ENCODE measurements at regions not wholly inside any gene's neighbourhood (a gene's known extent, or its start where the extent isn't known, plus 50 kb on each side); places are given as distances from the start of the nearest gene placed in this dataset.
"Not testable (repeated sequence)": the region's sequence is repeated elsewhere in the genome, so short reads cannot be mapped to it uniquely, and the experiment has no call there.

DNA sequence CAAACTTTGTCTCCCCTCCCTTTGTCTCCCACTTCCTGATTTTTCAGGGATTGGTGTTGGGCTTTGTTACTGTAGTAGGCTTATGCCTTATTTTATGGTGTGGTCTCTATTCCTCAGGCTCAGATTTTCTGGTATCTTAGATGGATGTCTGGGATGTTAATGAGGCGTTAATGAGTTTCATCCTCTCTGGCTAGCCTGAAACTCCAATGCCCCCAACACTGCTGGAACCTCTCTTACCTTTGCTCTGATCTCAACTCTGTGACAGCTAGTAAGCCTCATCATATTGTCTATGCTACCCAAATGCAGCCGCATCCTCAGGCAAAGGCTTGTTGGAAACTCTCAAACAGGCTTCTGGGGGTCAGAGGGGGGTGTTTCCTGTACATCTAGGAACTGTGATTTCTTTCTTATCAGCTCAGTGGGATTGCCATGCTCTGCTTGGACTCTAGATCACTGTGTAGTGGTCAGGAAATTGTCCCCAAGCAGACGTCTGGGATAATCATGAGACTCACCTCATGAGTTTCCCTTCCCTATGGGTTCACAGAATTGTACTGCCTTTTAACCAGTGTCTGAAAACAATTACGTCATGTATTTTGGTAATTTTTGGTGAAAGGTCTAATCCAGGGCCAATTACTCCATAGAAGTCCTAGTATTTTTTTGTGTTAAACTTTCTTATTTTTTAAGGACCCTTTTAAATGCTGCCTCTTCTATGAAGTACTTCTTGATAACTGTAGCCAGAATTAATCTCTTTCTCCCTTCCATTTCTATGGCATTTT, 88.8 kb upstream of the TRPC7 start:
- no peak for DNase-seq

- DNase-seq: no peak
Measured at GRCh38 chr5:136453199-136453598, 87.9 kb upstream of the TRPC7 start.

DNA sequence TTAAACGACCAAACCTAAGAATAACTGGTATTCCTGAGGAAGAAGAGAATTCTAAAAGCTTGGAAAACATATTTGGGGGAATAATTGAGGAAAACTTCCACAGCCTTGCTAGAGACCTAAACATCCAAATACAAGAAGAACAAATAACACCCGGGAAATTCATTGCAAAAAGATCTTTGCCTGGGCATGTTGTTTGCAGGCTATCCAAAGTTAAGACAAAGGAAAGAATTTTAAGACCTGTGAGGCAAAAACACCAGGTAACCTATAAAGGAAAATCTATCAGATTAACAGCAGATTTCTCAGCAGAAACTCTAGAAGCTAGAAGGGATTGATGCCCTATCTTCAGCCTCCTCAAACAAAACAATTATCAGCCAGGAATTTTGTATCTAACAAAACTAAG, 82.2 kb upstream of the TRPC7 start:
- not testable (repeated sequence) for DNase-seq

DNA sequence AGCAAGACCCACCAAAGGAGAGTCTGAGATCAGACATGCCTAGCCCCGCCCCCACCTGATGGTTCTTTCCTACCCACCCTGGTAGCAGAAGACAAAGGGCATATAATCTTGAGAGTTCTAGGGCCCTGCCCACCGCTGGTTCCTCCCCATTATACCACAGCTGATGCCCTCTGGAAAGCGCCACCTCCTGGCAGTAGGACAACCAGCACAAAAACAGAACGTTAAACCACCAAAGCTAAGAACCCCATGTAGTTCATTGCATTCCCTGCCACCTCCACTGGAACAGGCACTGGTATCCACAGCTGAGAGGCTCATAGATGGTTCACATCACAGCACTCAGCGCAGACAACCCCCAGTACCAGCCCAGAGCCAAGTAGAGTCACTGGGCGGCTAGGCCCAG, 81.2 kb upstream of the TRPC7 start:
- no peak for DNase-seq

- DNase-seq: not testable (repeated sequence)
Measured at GRCh38 chr5:136444099-136444498, 78.8 kb upstream of the TRPC7 start.

DNA sequence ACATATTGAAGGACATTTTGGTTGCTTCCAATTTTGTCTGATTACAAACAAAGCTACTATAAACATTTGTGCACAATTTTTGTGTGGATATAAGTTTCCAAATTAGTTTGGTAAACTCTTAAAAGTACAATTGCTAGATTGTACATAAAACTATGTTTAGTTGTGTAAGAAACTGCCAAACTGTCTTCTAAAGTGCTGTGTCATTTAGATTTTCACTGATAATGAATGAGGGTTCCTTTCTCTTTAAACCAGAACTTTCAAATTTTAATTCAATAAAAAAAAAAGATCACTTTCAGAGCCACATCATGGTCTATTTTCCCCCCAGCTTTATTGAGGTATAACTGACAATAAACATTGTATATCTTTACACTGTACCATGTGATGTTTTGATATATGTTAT, 74.0 kb upstream of the TRPC7 start:
- DNase-seq: no peak

DNA sequence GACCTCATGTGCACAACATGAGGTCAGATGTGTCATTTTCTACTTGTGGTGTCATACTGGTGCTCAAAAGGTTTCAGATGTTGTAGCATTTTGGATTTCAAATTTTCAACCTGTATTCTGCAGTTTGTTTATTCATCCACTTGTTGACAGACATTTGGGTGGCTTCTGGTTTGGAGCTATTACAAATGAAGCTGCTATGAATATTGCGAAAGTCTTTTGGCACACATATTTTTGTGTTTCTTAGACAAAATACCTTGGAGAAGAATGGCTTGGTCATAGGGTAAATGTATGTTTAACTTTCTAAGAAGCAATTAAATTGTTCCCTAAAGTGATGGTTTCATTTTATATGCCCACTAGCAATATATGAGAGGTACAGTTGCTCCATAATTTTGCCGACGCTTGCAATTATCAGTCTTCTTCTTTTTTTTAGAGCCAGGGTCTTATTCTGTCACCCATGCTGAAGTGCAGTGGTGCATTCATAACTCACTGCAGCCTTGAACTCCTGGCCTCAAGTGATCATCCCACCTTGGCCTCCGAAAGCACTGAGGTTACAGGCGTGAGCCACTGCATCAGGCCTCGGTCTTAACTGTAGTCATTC, 70.7 kb upstream of the TRPC7 start:
- DNase-seq: no peak

DNA sequence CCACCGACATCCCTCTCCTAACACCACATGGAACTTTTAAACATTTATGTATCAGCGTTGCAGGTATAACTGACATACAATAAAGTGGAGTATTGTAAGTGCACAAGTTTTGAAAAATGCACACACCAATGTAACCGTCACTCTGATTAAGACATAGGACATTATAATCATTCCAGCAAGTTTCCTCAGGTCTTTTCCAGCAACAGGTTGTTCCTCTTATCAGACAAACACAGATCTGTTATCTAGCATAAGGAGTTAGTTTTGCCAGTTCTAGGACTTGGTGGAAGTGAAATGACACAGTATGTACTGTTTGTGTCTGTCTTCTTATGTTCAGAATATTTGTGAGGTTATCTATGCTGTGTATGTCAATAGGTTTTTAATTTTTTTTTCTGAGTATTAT, 69.5 kb upstream of the TRPC7 start:
- no peak for DNase-seq

DNA sequence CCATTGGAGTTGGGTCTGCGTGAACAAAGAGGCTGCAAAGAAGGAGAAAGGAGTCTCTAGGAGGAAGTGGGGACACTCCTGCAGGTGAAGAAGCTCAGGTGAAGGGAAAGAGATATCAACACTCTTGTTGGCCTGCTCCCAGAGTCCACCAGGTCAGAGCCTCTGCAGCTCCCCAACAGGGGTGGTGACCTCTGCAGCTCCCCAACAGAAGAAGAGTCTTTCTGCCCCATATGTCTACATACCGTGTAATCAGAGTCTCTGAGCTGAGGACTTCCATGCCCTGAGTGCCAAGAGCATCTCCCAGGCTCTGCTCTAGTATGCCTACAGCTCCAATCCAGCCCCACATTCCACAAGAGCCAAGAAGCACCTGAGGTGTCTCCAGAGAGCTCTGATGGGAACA, 67.4 kb upstream of the TRPC7 start:
- no peak for DNase-seq

GRCh38 chr5:136430081-136430480, 64.7 kb upstream of the TRPC7 start:
- DNase-seq: no peak

DNA sequence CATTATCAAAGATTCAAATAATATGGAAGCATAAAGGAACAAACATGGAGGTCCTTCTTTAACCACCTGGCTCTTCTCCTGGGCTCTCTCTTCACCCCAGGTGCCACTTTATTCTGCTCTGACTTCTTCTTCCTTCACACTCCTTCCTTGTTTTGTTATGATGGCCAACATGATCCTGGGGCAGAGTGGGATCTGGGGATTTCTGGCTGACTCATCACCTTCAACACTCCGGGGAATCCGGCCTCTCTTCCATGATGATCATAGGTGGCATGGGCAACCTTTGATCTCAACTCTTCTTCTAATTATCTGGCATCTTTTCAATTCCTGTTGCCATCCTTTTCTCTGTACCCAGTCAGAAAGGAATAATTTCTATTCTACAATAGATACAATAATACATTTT, 62.1 kb upstream of the TRPC7 start:
- DNase-seq: no peak

DNA sequence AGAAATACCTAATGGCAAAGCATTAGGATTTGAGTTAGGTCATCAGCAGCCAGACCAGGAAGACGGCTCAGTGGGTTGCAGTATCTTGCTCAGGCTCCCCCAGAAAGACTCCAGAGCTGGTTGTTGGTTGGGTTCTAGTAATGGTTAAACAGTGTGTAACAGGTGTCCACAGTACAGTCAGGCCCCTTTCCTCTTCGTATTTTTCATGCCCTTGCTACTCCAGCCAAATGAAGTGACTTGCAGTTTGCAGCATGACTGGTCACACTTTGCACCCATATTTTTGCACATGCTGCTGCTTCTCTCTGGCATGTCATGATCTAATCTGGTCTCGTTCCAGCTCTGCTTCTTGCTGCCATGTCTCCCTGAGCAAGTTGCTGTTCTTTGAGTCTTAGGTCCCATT, 60.6 kb upstream of the TRPC7 start:
- no peak for DNase-seq

GRCh38 chr5:136424835-136425584, 59.7 kb upstream of the TRPC7 start:
- DNase-seq: peak in 1 of 2 donors; percentile 23

DNA sequence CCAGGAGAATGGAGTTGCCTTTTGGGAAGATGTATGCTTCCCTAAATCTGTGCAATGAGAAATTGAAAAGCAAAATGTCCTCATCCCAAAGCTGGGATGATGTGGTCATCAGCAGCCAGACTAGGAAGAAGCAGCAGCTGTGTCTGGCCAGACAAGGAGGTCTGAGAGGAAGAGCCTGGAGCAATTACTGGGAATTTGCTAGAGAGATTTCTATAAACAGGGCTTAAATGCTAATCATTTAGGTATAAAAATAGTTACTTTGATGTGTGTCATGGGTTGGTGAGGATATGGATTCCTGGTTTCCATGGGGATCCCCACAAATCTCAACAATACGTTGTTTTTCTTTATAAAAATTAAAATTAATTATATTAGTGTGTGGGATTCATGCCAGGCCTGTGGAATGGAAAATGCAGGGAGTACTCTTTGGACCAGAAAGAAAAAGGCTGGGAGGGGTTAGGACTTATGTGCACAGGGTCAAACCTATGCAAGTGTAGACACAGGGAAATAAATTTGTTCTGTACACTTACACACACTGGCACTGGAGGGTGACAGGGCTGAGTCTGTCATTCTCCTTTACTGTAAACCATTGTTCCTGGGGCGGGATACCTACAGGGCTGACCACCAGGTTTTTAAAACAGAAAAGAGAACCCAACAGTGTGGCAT, 58.7 kb upstream of the TRPC7 start:
- DNase-seq: no peak

GRCh38 chr5:136420168-136420898, 55.0 kb upstream of the TRPC7 start:
- DNase-seq: no peak

GRCh38 chr5:136418301-136418700, 53.0 kb upstream of the TRPC7 start:
- DNase-seq: no peak
